ENCODE measurements at regions not wholly inside any gene's neighbourhood (a gene's known extent, or its start where the extent isn't known, plus 50 kb on each side); places are given as distances from the start of the nearest gene placed in this dataset.
A peak's percentile ranks its signal among the peaks of the same experiment; 100 is the strongest.

- no peak for TF ChIP-seq EZH2phosphoT487 (IDR thresholded peaks at IDR 0.05; ENCODE audit: low read depth, severe bottlenecking, unreplicated experiment)
- TF ChIP-seq, protein P1, sequence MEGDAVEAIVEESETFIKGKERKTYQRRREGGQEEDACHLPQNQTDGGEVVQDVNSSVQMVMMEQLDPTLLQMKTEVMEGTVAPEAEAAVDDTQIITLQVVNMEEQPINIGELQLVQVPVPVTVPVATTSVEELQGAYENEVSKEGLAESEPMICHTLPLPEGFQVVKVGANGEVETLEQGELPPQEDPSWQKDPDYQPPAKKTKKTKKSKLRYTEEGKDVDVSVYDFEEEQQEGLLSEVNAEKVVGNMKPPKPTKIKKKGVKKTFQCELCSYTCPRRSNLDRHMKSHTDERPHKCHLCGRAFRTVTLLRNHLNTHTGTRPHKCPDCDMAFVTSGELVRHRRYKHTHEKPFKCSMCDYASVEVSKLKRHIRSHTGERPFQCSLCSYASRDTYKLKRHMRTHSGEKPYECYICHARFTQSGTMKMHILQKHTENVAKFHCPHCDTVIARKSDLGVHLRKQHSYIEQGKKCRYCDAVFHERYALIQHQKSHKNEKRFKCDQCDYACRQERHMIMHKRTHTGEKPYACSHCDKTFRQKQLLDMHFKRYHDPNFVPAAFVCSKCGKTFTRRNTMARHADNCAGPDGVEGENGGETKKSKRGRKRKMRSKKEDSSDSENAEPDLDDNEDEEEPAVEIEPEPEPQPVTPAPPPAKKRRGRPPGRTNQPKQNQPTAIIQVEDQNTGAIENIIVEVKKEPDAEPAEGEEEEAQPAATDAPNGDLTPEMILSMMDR (IDR thresholded peaks at IDR 0.05; ENCODE audit: poor library complexity), result no peak
- no peak for TF ChIP-seq EZH2 (IDR thresholded peaks at IDR 0.05; ENCODE audit: borderline replicate concordance)
- Histone ChIP-seq H3K27me3 (no peaks in the 10 kb centered on the region), H3K79me2 (no peaks in the 10 kb centered on the region), H3K4me2 (peak overlapping the region; percentile 65), H3K4me1 (ENCODE audit: insufficient read depth) (no peaks in the 10 kb centered on the region), H3K9me3 (ENCODE audit: low read depth) (no peaks in the 10 kb centered on the region), H3K9me2 (replicated peaks; ENCODE audit: insufficient read depth) (no peaks in the 10 kb centered on the region), H3K27ac (peak overlapping the region; percentile 6), H4K20me1 (ENCODE audit: insufficient read depth, poor library complexity, severe bottlenecking) (no peaks in the 10 kb centered on the region), H3K4me3 (no peak overlapping the region), H2AFZ (peak overlapping the region; percentile 7), H3K36me3 (replicated peaks; ENCODE audit: insufficient read depth, low read depth) (no peaks in the 10 kb centered on the region)
- WGBS (ENCODE audit: low lambda C conversion rate, missing lambda C conversion rate), result 56% methylated on average over 16 of the region's 16 CpGs
- no peak for DNase-seq (ENCODE audit: low spot score)
Observed at GRCh38 chr18:9016633-9017166, 85.8 kb upstream of the NDUFV2 start.

GRCh38 chr18:9017167-9017904 is 85.2 kb upstream of the NDUFV2 start:
- 54% methylated on average over 33 of the region's 34 CpGs for WGBS (ENCODE audit: low lambda C conversion rate, missing lambda C conversion rate)
- TF ChIP-seq, protein P1 (IDR thresholded peaks at IDR 0.05; ENCODE audit: poor library complexity), result no peak
- TF ChIP-seq EZH2phosphoT487 (IDR thresholded peaks at IDR 0.05; ENCODE audit: low read depth, severe bottlenecking, unreplicated experiment) (no peak), EZH2 (IDR thresholded peaks at IDR 0.05; ENCODE audit: borderline replicate concordance) (no peak)
- Histone ChIP-seq H4K20me1 (ENCODE audit: insufficient read depth, poor library complexity, severe bottlenecking) (no peaks in the 10 kb centered on the region), H3K79me2 (no peaks in the 10 kb centered on the region), H3K36me3 (replicated peaks; ENCODE audit: insufficient read depth, low read depth) (no peaks in the 10 kb centered on the region), H3K9me2 (replicated peaks; ENCODE audit: insufficient read depth) (no peaks in the 10 kb centered on the region), H3K4me1 (ENCODE audit: insufficient read depth) (no peaks in the 10 kb centered on the region), H3K9me3 (ENCODE audit: low read depth) (no peaks in the 10 kb centered on the region), H3K27ac (peak overlapping the region; percentile 6), H2AFZ (peak overlapping the region; percentile 7), H3K4me3 (no peak overlapping the region), H3K27me3 (no peaks in the 10 kb centered on the region), H3K4me2 (peak overlapping the region; percentile 65)
- peak; percentile 76 for DNase-seq (ENCODE audit: low spot score)

GRCh38 chr18:9017905-9018227 is 84.6 kb upstream of the NDUFV2 start:
- no peaks in the 10 kb centered on the region for H3K9me2 ChIP-seq (replicated peaks; ENCODE audit: insufficient read depth)
- no peak overlapping the region for H3K27ac ChIP-seq
- H3K9me3 ChIP-seq (ENCODE audit: low read depth), result no peaks in the 10 kb centered on the region
- DNase-seq (ENCODE audit: low spot score), result no peak
- TF ChIP-seq EZH2phosphoT487 (IDR thresholded peaks at IDR 0.05; ENCODE audit: low read depth, severe bottlenecking, unreplicated experiment), result no peak
- TF ChIP-seq, protein P1 (IDR thresholded peaks at IDR 0.05; ENCODE audit: poor library complexity), result no peak
- no peak for TF ChIP-seq EZH2 (IDR thresholded peaks at IDR 0.05; ENCODE audit: borderline replicate concordance)
- no peak overlapping the region for H3K4me2 ChIP-seq
- WGBS (ENCODE audit: low lambda C conversion rate, missing lambda C conversion rate), result 80% methylated on average over 6 of the region's 6 CpGs
- no peaks in the 10 kb centered on the region for H3K4me1 ChIP-seq (ENCODE audit: insufficient read depth)
- H3K36me3 ChIP-seq (replicated peaks; ENCODE audit: insufficient read depth, low read depth), result no peaks in the 10 kb centered on the region
- H4K20me1 ChIP-seq (ENCODE audit: insufficient read depth, poor library complexity, severe bottlenecking), result no peaks in the 10 kb centered on the region
- H2AFZ ChIP-seq, result no peak overlapping the region
- no peaks in the 10 kb centered on the region for H3K79me2 ChIP-seq
- H3K27me3 ChIP-seq, result no peaks in the 10 kb centered on the region
- H3K4me3 ChIP-seq, result no peak overlapping the region

Measured in hepatocyte (in vitro differentiated cells).